Vagina (tissue), 2 donors: ENCODE measurements at regions not wholly inside any gene's neighbourhood (a gene's known extent, or its start where the extent isn't known, plus 50 kb on each side); places are given as distances from the start of the nearest gene placed in this dataset.

ENCODE experiments used
- DNase-seq, 2 donors: peaks; one replicate each; pipeline ENCODE4 v3.0.0-alpha.2; 2017; ENCODE audit errors: extremely low spot score in 2 of 2
- H3K27ac ChIP-seq: fragments of 200-600 bp; sonication (generic); one replicate; pipeline ENCODE4 v1.5.1; 2019
- H3K27me3 ChIP-seq: fragments of 200-600 bp; sonication (generic); one replicate; pipeline ENCODE4 v1.5.1; 2019
- H3K36me3 ChIP-seq, 2 donors: fragments of 200-600 bp; sonication (generic); one replicate each; pipeline ENCODE4 v1.5.1; 2017 to 2019
- H3K4me1 ChIP-seq: fragments of 200-600 bp; sonication (generic); one replicate; pipeline ENCODE4 v1.5.1; 2019
- H3K4me3 ChIP-seq, 2 donors: fragments of 200-600 bp; sonication (generic); 1 replicate in 1 of 2; 2 replicates in 1 of 2; pipeline ENCODE4 v1.5.1; 2016 to 2019
- H3K9me3 ChIP-seq: fragments of 200-600 bp; sonication (generic); one replicate; pipeline ENCODE4 v1.5.1; 2019
- CTCF ChIP-seq, 3 experiments: fragments of 450-650 bp in 2 of 3; fragments of 200-600 bp in 1 of 3; sonication (generic) in 1 of 3; IDR thresholded peaks; one replicate each; pipeline ENCODE4 v1.5.1; 2017 to 2019; ENCODE audit warnings: antibody characterized with exemption in 3 of 3, mild to moderate bottlenecking in 2 of 3, moderate library complexity in 2 of 3
- POLR2A ChIP-seq, 2 donors: fragments of 450-650 bp; IDR thresholded peaks; one replicate each; pipeline ENCODE4 v1.6.1; 2017; ENCODE audit warnings: antibody characterized with exemption in 2 of 2, mild to moderate bottlenecking in 2 of 2, moderate library complexity in 2 of 2
- POLR2AphosphoS5 ChIP-seq, 2 donors: sonication (generic); formaldehyde crosslinking; IDR thresholded peaks; one replicate each; pipeline ENCODE4 v1.9.0; 2017; ENCODE audit warnings: antibody characterized with exemption in 2 of 2, mild to moderate bottlenecking in 2 of 2, low read depth in 1 of 2; ENCODE audit not compliant: insufficient read depth in 1 of 2
- intact Hi-C: fragments of 100-400 bp; cut with DNase I; formaldehyde crosslinking; loops from one replicate; pipeline ENCODE4 v1.15.1; 2023

DNA sequence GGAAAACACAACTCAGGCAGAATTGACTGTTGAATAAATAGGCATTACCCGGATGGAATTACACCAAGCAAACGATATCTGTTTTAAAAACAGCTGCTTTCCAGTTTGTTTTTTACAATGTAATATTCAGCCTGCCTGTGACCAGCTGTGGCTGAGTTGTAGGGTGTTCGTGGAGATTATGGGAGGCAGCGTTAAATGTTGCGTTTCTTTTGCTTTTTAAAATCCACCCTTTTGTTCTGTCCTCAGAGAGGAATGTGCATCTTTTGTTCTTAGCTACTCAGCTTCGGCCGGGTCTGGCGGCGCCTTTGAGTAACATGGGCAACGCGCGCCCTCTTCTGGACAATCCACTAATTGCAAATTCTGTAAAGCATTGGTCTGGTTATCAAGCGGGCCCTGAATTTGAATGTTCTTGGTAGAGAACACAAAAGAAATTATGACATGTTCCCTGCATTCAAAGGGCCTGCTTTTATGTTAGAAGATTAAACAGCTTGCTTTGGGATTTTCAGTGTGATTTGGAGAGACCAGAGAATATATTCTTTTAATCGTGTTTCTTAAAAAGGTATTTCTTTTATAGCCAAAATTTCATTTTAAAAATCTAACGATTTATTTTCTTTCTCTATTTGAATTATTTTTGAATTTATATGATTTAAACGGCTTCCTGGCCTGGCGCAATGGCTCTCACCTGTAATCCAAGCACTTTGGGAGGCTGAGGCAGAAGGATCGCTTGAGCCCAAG is 76.3 kb upstream of the TRIM2 start:
- Histone ChIP-seq H3K9me3 (no peaks in the 10 kb centered on the region), H3K4me1 (no peaks in the 10 kb centered on the region), H3K27me3 (no peaks in the 10 kb centered on the region), H3K36me3 (no peaks in the 10 kb centered on the region), H3K27ac (no peak overlapping the region), H3K4me3 (no peak overlapping the region)
- intact Hi-C loops = loop anchor here (5.0 kb wide), 1 partner anchor 46 kb away; no protein-coding TSS in a partner anchor
- DNase-seq = peak in 1 of 2 donors; percentile 88
- TF ChIP-seq POLR2AphosphoS5 (IDR thresholded peaks at IDR 0.05; ENCODE audit: insufficient read depth in 1 of 2, low read depth in 1 of 2) (peak in 1 of 2 donors; percentile 51), CTCF (IDR thresholded peaks at IDR 0.05) (peak; percentile 79 to 82 (median 81)), POLR2A (IDR thresholded peaks at IDR 0.05) (no peak)

- intact Hi-C loops = no loop called here
- H3K36me3 ChIP-seq = no peaks in the 10 kb centered on the region
Measured at GRCh38 chr4:153131596-153131995, 72.6 kb upstream of the TRIM2 start.

GRCh38 chr4:153137159-153137558 is 67.1 kb upstream of the TRIM2 start:
- intact Hi-C loops = no loop called here
- no peaks in the 10 kb centered on the region for H3K4me1 ChIP-seq

More at GRCh38 chr4:153131596-153131995, 72.6 kb upstream of the TRIM2 start:
- no peak overlapping the region for H3K27ac ChIP-seq
- H3K4me1 ChIP-seq = no peaks in the 10 kb centered on the region
- no peak for DNase-seq
- H3K9me3 ChIP-seq = no peaks in the 10 kb centered on the region
- no peak for TF ChIP-seq CTCF (IDR thresholded peaks at IDR 0.05)
- no peak for TF ChIP-seq POLR2AphosphoS5 (IDR thresholded peaks at IDR 0.05; ENCODE audit: insufficient read depth in 1 of 2, low read depth in 1 of 2)
- no peak for TF ChIP-seq POLR2A (IDR thresholded peaks at IDR 0.05)
- H3K27me3 ChIP-seq = no peaks in the 10 kb centered on the region
- no peak overlapping the region for H3K4me3 ChIP-seq

DNA sequence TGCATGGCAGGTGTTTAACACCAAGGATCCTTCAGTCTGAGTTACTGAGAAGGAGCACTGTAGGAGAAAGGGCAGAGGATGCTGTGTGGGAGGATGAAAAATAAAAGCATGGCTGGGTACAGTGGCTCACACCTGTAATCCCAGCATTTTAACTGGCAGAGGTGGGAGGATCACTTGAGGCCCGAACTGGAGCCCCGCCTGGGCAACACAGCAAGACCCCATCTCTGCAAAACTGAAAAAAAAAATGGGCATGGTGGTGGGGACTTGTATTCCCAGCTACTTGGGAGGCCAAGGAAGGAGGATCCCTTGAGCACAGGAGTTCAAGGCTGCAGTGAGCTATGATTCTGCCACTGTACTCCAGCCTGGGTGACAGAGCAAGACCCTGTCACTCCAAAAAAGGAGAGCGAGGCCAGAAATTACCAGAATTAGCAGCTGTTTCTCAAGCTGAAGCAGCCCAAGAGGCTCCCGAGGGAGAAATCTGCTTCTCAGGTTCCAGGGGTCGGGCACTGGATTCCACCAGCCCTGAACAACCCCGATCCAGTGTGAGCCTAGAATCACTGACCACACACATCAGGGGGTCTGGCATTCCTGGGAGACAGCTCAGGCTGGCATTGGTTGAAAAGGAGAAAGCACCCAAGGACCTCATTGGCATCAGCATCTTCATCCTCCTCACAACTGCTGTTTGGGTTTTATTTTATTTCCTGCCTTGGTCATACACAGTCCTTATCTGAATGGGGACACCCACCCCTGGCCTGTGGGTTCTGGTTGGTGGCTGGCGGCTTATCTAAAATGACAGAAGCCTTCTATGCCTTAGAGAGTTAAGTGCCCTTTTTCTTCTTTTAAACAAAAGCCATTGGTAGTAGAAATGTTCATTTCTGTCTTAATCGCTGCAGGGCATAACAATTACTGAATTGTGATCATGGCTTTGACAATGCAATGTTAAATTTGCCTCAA is 66.3 kb upstream of the TRIM2 start:
- H3K9me3 ChIP-seq = no peaks in the 10 kb centered on the region
- H3K4me3 ChIP-seq = no peak overlapping the region
- H3K27ac ChIP-seq = no peak overlapping the region
- intact Hi-C loops = no loop called here
- no peak for TF ChIP-seq POLR2A (IDR thresholded peaks at IDR 0.05)
- no peak for TF ChIP-seq CTCF (IDR thresholded peaks at IDR 0.05)
- no peak for TF ChIP-seq POLR2AphosphoS5 (IDR thresholded peaks at IDR 0.05; ENCODE audit: insufficient read depth in 1 of 2, low read depth in 1 of 2)
- no peak for DNase-seq
- no peaks in the 10 kb centered on the region for H3K36me3 ChIP-seq
- peaks cover under 1% of the 10 kb centered on the region for H3K4me1 ChIP-seq
- no peaks in the 10 kb centered on the region for H3K27me3 ChIP-seq

More at GRCh38 chr4:153137159-153137558, 67.1 kb upstream of the TRIM2 start:
- Histone ChIP-seq H3K4me3 (no peak overlapping the region), H3K36me3 (no peaks in the 10 kb centered on the region), H3K27ac (no peak overlapping the region), H3K9me3 (no peaks in the 10 kb centered on the region), H3K27me3 (no peaks in the 10 kb centered on the region)
- no peak for DNase-seq
- TF ChIP-seq CTCF (IDR thresholded peaks at IDR 0.05) (no peak), POLR2A (IDR thresholded peaks at IDR 0.05) (no peak), POLR2AphosphoS5 (IDR thresholded peaks at IDR 0.05; ENCODE audit: insufficient read depth in 1 of 2, low read depth in 1 of 2) (peak in 1 of 2 donors; percentile 9)
